ENCODE measurements at regions not wholly inside any gene's neighbourhood (a gene's known extent, or its start where the extent isn't known, plus 50 kb on each side); places are given as distances from the start of the nearest gene placed in this dataset.

DNA sequence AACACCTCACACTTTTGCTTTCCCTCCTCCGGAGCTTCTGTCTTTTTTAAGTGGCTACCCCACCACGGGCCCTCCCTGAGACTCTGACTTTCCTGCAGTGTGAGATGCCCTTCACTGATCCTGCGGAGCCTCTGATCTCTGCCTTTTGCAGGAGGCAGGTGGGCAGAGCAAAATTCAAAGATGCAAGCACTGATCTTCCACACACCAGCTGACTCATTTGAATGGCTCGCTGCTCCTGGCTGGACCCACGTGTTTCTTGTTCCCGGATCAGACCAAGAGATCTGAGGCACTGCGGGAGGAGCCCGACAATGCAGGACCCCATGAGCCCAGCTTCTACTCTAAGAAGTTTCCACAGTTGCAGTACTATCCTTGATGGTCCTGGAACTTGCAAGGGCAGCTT lies 1607.9 kb upstream of the TENM3 start:
- Histone ChIP-seq H3K9me1 (ENCODE audit: insufficient read depth, low read length) (no peaks in the 10 kb centered on the region), H4K91ac (ENCODE audit: insufficient read depth, low read depth, low read length) (no peak overlapping the region), H3K27ac (ENCODE audit: insufficient read depth, low read length) (no peak overlapping the region), H4K8ac (ENCODE audit: low read depth in 2 of 2, low read length in 2 of 2) (no peak overlapping the region), H3K36me3 (ENCODE audit: control insufficient read depth, insufficient read depth, low read length) (no peaks in the 10 kb centered on the region), H4K20me1 (ENCODE audit: insufficient read depth, low read length) (no peaks in the 10 kb centered on the region), H3K79me1 (ENCODE audit: low read depth in 1 of 2, low read length in 2 of 2) (no peaks in the 10 kb centered on the region), H2AK9ac (replicated peaks; ENCODE audit: low read depth, low read length, poor library complexity) (no peak overlapping the region), H3K9me3 (ENCODE audit: control insufficient read depth, insufficient read depth, low read length) (no peaks in the 10 kb centered on the region), H2BK120ac (ENCODE audit: low read depth, low read length) (no peak overlapping the region), H3K4me3 (ENCODE audit: insufficient read depth, low read depth, low read length) (no peak overlapping the region), H2BK15ac (ENCODE audit: low read depth, low read length) (no peak overlapping the region), H2BK20ac (ENCODE audit: low read depth, low read length) (no peak overlapping the region), H3K23ac (ENCODE audit: low read depth, low read length) (no peak overlapping the region), H4K5ac (ENCODE audit: low read depth, low read length) (no peak overlapping the region), H3K9ac (ENCODE audit: low read depth, low read length) (no peak overlapping the region), H3K4me2 (ENCODE audit: low read depth, low read length) (no peak overlapping the region), H2AFZ (replicated peaks; ENCODE audit: low read length, poor library complexity) (no peak overlapping the region), H3K27me3 (ENCODE audit: control insufficient read depth, insufficient read depth, low read length) (no peaks in the 10 kb centered on the region), H3K18ac (ENCODE audit: low read depth, low read length) (no peak overlapping the region), H3K56ac (ENCODE audit: extremely low read depth, insufficient read depth, low read length) (no peak overlapping the region), H2AK5ac (ENCODE audit: low read depth, low read length) (no peak overlapping the region), H2BK5ac (ENCODE audit: low read depth, low read length, poor library complexity, severe bottlenecking) (no peak overlapping the region), H3K14ac (replicated peaks; ENCODE audit: low read depth, low read length) (no peak overlapping the region), H3K4ac (ENCODE audit: low read depth, low read length) (no peak overlapping the region), H3K4me1 (ENCODE audit: control insufficient read depth, insufficient read depth, low read length) (no peaks in the 10 kb centered on the region)
- ATAC-seq (ENCODE audit: low read depth) (no peak), DNase-seq (no peak)
- in situ Hi-C loops (cut with MboI; ENCODE audit: low sequenced_read_pairs) (no loop called here), intact Hi-C loops (cut with micrococcal nuclease) (no loop called here), dilution Hi-C loops (cut with HindIII; ENCODE audit: low sequenced_read_pairs, unreplicated experiment) (no loop called here)
- POLR2A ChIA-PET (ENCODE audit: unreplicated experiment): no interaction called here
- CTCF ChIA-PET: no interaction called here
- WGBS, 2 experiments (ENCODE audit: extremely low coverage in 2 of 2, insufficient read length in 1 of 2): no CpG with 5 or more reads among the region's 8 CpGs
- no TSS peak for BruUV-seq (replicated peaks)
- TF ChIP-seq POLR2A (IDR thresholded peaks at IDR 0.05; ENCODE audit: low read depth, low read length) (no peak), FOS (IDR thresholded peaks at IDR 0.05; ENCODE audit: low read depth, low read length) (no peak), MAZ (IDR thresholded peaks at IDR 0.05; ENCODE audit: borderline replicate concordance, low read depth, low read length) (no peak), CHD1 (IDR thresholded peaks at IDR 0.05; ENCODE audit: low read depth, low read length) (no peak), RCOR1 (IDR thresholded peaks at IDR 0.05; ENCODE audit: insufficient replicate concordance, low read length) (no peak), NFE2L2 (IDR thresholded peaks at IDR 0.05; ENCODE audit: low read depth, low read length) (no peak), SMC3 (IDR thresholded peaks at IDR 0.05; ENCODE audit: low read depth, low read length) (no peak), MAFK (IDR thresholded peaks at IDR 0.05; ENCODE audit: low read depth, low read length) (no peak), RFX5 (IDR thresholded peaks at IDR 0.05; ENCODE audit: low read depth, low read length) (no peak), MXI1 (IDR thresholded peaks at IDR 0.05; ENCODE audit: borderline replicate concordance, low read depth, low read length) (no peak), CEBPB (IDR thresholded peaks at IDR 0.05; ENCODE audit: low read depth, low read length) (no peak), BHLHE40 (IDR thresholded peaks at IDR 0.05; ENCODE audit: low read depth, low read length) (no peak)
- TF ChIP-seq, protein P1, sequence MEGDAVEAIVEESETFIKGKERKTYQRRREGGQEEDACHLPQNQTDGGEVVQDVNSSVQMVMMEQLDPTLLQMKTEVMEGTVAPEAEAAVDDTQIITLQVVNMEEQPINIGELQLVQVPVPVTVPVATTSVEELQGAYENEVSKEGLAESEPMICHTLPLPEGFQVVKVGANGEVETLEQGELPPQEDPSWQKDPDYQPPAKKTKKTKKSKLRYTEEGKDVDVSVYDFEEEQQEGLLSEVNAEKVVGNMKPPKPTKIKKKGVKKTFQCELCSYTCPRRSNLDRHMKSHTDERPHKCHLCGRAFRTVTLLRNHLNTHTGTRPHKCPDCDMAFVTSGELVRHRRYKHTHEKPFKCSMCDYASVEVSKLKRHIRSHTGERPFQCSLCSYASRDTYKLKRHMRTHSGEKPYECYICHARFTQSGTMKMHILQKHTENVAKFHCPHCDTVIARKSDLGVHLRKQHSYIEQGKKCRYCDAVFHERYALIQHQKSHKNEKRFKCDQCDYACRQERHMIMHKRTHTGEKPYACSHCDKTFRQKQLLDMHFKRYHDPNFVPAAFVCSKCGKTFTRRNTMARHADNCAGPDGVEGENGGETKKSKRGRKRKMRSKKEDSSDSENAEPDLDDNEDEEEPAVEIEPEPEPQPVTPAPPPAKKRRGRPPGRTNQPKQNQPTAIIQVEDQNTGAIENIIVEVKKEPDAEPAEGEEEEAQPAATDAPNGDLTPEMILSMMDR (conservative IDR thresholded peaks at IDR 0.05; ENCODE audit: low read depth, low read length): no peak
- TF ChIP-seq, protein P2, sequence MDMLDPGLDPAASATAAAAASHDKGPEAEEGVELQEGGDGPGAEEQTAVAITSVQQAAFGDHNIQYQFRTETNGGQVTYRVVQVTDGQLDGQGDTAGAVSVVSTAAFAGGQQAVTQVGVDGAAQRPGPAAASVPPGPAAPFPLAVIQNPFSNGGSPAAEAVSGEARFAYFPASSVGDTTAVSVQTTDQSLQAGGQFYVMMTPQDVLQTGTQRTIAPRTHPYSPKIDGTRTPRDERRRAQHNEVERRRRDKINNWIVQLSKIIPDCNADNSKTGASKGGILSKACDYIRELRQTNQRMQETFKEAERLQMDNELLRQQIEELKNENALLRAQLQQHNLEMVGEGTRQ (IDR thresholded peaks at IDR 0.05; ENCODE audit: low read depth, low read length): no peak

Measured in IMR-90 (cell line).